ENCODE measurements at regions not wholly inside any gene's neighbourhood (a gene's known extent, or its start where the extent isn't known, plus 50 kb on each side); places are given as distances from the start of the nearest gene placed in this dataset.

DNA sequence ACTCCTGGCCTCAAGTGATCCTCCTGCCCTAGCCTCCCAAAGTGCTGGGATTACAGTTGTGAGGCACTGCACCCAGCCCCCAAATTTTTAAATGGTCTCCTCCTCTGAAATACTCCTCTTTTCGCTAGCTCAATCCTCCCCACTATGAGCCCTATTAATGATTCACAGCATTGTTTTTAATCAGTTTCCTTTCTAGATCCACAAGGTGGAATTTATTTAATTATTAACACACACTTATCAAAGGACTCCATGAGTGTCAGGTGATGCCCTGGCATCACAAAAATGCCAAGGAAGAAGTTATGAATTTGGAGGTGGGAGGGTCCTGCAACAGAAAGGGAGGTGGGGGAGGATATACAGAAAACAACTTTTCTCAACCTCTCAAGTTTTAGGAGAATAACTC is 806.5 kb downstream of the PRELID2 start:
- H3K36me3 ChIP-seq (replicated peaks), result no peaks in the 10 kb centered on the region

DNA sequence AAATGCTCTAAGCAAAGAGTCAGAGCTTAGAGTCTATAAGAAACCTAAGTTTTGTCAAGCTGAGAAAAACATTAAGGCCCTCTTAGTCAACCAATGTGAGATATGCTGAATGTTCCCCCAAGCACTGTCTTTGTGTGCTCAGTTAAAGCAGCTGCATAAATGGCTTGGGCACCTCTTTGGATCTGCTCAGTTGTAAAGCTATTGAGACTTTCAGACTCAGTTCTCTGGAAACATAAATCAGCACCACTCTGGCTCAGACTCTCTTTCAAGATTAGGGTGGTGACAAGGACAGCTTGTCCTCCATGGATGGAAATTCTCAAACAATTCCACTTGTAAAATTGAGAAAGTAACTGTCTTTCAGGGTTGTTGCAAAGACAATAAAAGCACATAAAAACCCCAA is 807.9 kb downstream of the PRELID2 start:
- H3K27me3 ChIP-seq (replicated peaks), result no peaks in the 10 kb centered on the region
- H3K4me3 ChIP-seq (ENCODE audit: low read depth, low read length), result no peak overlapping the region
- TF ChIP-seq, protein P1, sequence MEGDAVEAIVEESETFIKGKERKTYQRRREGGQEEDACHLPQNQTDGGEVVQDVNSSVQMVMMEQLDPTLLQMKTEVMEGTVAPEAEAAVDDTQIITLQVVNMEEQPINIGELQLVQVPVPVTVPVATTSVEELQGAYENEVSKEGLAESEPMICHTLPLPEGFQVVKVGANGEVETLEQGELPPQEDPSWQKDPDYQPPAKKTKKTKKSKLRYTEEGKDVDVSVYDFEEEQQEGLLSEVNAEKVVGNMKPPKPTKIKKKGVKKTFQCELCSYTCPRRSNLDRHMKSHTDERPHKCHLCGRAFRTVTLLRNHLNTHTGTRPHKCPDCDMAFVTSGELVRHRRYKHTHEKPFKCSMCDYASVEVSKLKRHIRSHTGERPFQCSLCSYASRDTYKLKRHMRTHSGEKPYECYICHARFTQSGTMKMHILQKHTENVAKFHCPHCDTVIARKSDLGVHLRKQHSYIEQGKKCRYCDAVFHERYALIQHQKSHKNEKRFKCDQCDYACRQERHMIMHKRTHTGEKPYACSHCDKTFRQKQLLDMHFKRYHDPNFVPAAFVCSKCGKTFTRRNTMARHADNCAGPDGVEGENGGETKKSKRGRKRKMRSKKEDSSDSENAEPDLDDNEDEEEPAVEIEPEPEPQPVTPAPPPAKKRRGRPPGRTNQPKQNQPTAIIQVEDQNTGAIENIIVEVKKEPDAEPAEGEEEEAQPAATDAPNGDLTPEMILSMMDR (IDR thresholded peaks at IDR 0.05; ENCODE audit: low read depth, low read length, missing control alignments), result no peak
- no peaks in the 10 kb centered on the region for H3K36me3 ChIP-seq (replicated peaks)
- no peak overlapping the region for H3K27ac ChIP-seq
- DNase-seq, result no peak
- in situ Hi-C loops (cut with HindIII; ENCODE audit: low pct_ligation_motif_present, low sequenced_read_pairs), result no loop called here

More for the DNA sequence above, 806.5 kb downstream of the PRELID2 start:
- no peak overlapping the region for H3K4me3 ChIP-seq (ENCODE audit: low read depth, low read length)
- in situ Hi-C loops (cut with HindIII; ENCODE audit: low pct_ligation_motif_present, low sequenced_read_pairs), result no loop called here
- no peak overlapping the region for H3K27ac ChIP-seq
- H3K27me3 ChIP-seq (replicated peaks), result no peaks in the 10 kb centered on the region
- no peak for DNase-seq
- TF ChIP-seq, protein P1 (IDR thresholded peaks at IDR 0.05; ENCODE audit: low read depth, low read length, missing control alignments), result no peak

DNA sequence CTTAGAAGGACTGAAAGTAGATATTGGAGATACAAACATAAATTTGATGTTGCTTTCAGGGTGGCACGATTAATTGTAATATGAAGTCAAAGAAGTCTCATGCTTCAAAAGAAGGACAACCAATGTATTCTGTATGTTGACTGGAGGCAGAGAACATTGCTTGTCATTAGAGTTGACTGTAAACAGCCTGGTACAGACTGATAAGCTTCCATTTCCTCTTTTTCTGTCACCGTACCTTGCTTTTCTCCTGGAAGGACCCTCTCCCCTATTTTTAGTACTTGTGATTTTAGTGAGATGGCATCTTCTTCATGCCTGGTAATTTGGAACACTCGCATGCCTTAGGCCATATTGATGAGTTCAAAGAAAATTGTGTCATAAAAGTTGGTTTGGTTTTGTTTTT is 809.4 kb downstream of the PRELID2 start:
- H3K36me3 ChIP-seq (replicated peaks), result no peaks in the 10 kb centered on the region
- TF ChIP-seq, protein P1 (IDR thresholded peaks at IDR 0.05; ENCODE audit: low read depth, low read length, missing control alignments), result no peak

DNA sequence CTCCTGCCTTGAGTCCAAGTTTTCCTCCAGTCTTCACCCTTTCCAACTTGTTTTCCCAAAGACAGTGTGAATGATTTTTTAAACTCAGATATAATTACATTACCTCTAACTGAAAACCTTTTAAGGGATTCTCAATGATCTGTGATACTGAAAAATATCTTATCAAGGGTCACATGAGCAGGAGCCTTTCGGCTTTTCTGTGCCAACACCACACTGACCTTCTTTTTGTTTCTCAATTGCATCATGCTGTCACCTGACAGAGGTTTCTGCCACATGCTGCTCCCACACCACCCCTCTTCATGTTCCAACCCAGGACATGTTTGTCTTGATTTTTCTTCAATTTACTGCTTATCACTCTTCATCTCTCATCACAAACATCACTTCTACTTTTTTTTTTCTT is 820.0 kb downstream of the PRELID2 start:
- TF ChIP-seq, protein P1 (IDR thresholded peaks at IDR 0.05; ENCODE audit: low read depth, low read length, missing control alignments), result no peak
- Histone ChIP-seq H3K27ac (no peak overlapping the region), H3K27me3 (replicated peaks) (no peaks in the 10 kb centered on the region), H3K36me3 (replicated peaks) (no peaks in the 10 kb centered on the region), H3K4me3 (ENCODE audit: low read depth, low read length) (no peak overlapping the region)
- DNase-seq, result no peak
- in situ Hi-C loops (cut with HindIII; ENCODE audit: low pct_ligation_motif_present, low sequenced_read_pairs), result no loop called here

More for the DNA sequence above, 809.4 kb downstream of the PRELID2 start:
- DNase-seq, result no peak
- in situ Hi-C loops (cut with HindIII; ENCODE audit: low pct_ligation_motif_present, low sequenced_read_pairs), result no loop called here
- no peaks in the 10 kb centered on the region for H3K27me3 ChIP-seq (replicated peaks)
- H3K27ac ChIP-seq, result no peak overlapping the region
- H3K4me3 ChIP-seq (ENCODE audit: low read depth, low read length), result no peak overlapping the region

DNA sequence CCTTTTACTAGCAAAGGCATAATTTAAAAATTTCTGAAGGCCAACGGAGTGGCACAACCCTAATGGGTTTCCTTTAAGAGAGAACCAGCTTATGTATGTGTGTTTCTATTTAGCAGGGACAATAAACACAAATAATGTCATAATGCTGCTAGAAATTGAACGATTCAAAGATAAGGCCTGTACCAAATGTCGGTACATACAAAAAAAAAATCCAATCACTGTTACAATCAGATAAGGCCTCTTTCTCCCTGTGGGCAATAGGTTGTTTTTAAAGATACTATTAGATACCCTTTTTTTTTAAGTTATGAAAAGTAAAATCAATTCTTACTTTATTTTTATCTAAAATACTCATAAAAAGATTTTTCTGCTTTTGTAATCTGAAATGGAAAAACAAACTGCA is 821.0 kb downstream of the PRELID2 start:
- in situ Hi-C loops (cut with HindIII; ENCODE audit: low pct_ligation_motif_present, low sequenced_read_pairs), result no loop called here
- TF ChIP-seq, protein P1 (IDR thresholded peaks at IDR 0.05; ENCODE audit: low read depth, low read length, missing control alignments), result no peak

DNA sequence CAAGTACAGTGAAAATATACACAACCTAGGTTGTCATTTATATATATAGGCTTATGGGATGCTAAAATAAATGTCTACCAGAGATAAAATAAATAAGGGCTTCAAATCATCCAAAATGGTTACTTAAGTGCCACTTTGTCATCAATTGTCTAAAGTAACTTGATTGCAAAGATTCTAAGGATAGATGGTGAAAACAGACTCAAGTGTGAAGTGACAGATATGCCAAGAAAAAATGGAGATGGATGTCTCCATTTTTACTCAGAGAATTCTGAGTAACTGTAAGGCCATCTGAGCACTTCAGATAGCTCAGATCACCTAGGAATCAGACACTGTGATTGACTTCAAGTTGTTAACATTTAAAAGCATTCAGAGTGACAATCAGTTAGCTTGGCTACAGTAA is 824.3 kb downstream of the PRELID2 start:
- Histone ChIP-seq H3K27ac (no peak overlapping the region), H3K36me3 (replicated peaks) (no peaks in the 10 kb centered on the region), H3K4me3 (ENCODE audit: low read depth, low read length) (no peak overlapping the region), H3K27me3 (replicated peaks) (no peaks in the 10 kb centered on the region)
- TF ChIP-seq, protein P1 (IDR thresholded peaks at IDR 0.05; ENCODE audit: low read depth, low read length, missing control alignments), result no peak
- DNase-seq, result no peak
- in situ Hi-C loops (cut with HindIII; ENCODE audit: low pct_ligation_motif_present, low sequenced_read_pairs), result no loop called here

More for the DNA sequence above, 821.0 kb downstream of the PRELID2 start:
- H3K36me3 ChIP-seq (replicated peaks), result no peaks in the 10 kb centered on the region
- no peaks in the 10 kb centered on the region for H3K27me3 ChIP-seq (replicated peaks)
- no peak for DNase-seq
- H3K27ac ChIP-seq, result no peak overlapping the region
- H3K4me3 ChIP-seq (ENCODE audit: low read depth, low read length), result no peak overlapping the region
